GM12874 (cell line): ENCODE measurements at regions not wholly inside any gene's neighbourhood (a gene's known extent, or its start where the extent isn't known, plus 50 kb on each side); places are given as distances from the start of the nearest gene placed in this dataset.
A peak's percentile ranks its signal among the peaks of the same experiment; 100 is the strongest.

Source experiments
- CTCF ChIP-seq: IDR thresholded peaks from 2 replicates; pipeline ENCODE4 v1.5.1; 2011; ENCODE audit warnings: low read depth, mild to moderate bottlenecking, control low read depth, low read length, moderate library complexity; ENCODE audit not compliant: insufficient read depth

GRCh38 chr1:90122654-90123340 is 127.9 kb downstream of the ZNF326 start:
- TF ChIP-seq CTCF = no peak

GRCh38 chr1:90114521-90115141 is 119.7 kb downstream of the ZNF326 start:
- TF ChIP-seq CTCF = peak; percentile 45

- TF ChIP-seq CTCF = no peak
These were observed 113.1 kb downstream of the ZNF326 start for GRCh38 chr1:90107990-90108389.

GRCh38 chr1:90106311-90106710 is 111.4 kb downstream of the ZNF326 start:
- no peak for TF ChIP-seq CTCF

- no peak for TF ChIP-seq CTCF
These were observed 110.1 kb downstream of the ZNF326 start for GRCh38 chr1:90104941-90105538.

- no peak for TF ChIP-seq CTCF
These were observed 105.7 kb downstream of the ZNF326 start for GRCh38 chr1:90100566-90100965.

- TF ChIP-seq CTCF = no peak
These were observed 97.5 kb downstream of the ZNF326 start for GRCh38 chr1:90092441-90092840.
